ENCODE measurements at regions not wholly inside any gene's neighbourhood (a gene's known extent, or its start where the extent isn't known, plus 50 kb on each side); places are given as distances from the start of the nearest gene placed in this dataset.

GRCh38 chrX:117215683-117216082, 752.9 kb upstream of the CT83 start:
- Histone ChIP-seq H3K4me3 (no peak overlapping the region), H3K36me3 (replicated peaks in 1 of 2) (no peaks in the 10 kb centered on the region), H3K9me3 (replicated peaks in 1 of 3) (no peaks in the 10 kb centered on the region), H3K27me3 (no peaks in the 10 kb centered on the region), H3K27ac (no peak overlapping the region), H3K4me1 (replicated peaks in 1 of 2) (no peaks in the 10 kb centered on the region)
- no peak for TF ChIP-seq CTCF (IDR thresholded peaks at IDR 0.05)
- TF ChIP-seq POLR2A (IDR thresholded peaks at IDR 0.05): no peak
- no peak for DNase-seq
- 60 to 80% (median 76%) methylated on average over 1 of the region's 1 CpG for WGBS, 4 donors
- intact Hi-C loops (cut with DNase I): no loop called here

- intact Hi-C loops (cut with DNase I): no loop called here
- Histone ChIP-seq H3K36me3 (replicated peaks in 1 of 2) (no peaks in the 10 kb centered on the region), H3K27ac (no peak overlapping the region), H3K9me3 (replicated peaks in 1 of 3) (no peaks in the 10 kb centered on the region), H3K4me1 (replicated peaks in 1 of 2) (no peaks in the 10 kb centered on the region), H3K27me3 (no peaks in the 10 kb centered on the region), H3K4me3 (no peak overlapping the region)
- no peak for TF ChIP-seq CTCF (IDR thresholded peaks at IDR 0.05)
- no peak for TF ChIP-seq POLR2A (IDR thresholded peaks at IDR 0.05)
- WGBS, 4 donors: 7 to 43% (median 30%) methylated on average over 3 of the region's 3 CpGs
- DNase-seq: no peak
These were observed 733.7 kb upstream of the CT83 start for GRCh38 chrX:117196481-117196880.

GRCh38 chrX:117147249-117147648, 684.5 kb upstream of the CT83 start:
- peaks cover 6% of the 10 kb centered on the region for H3K27me3 ChIP-seq
- no peaks in the 10 kb centered on the region for H3K4me1 ChIP-seq (replicated peaks in 1 of 2)
- no peaks in the 10 kb centered on the region for H3K36me3 ChIP-seq (replicated peaks in 1 of 2)
- H3K27ac ChIP-seq: no peak overlapping the region
- intact Hi-C loops (cut with DNase I): no loop called here
- H3K9me3 ChIP-seq (replicated peaks in 1 of 3): no peaks in the 10 kb centered on the region
- DNase-seq: no peak
- TF ChIP-seq POLR2A (IDR thresholded peaks at IDR 0.05) (no peak), CTCF (IDR thresholded peaks at IDR 0.05) (no peak)
- no peak overlapping the region for H3K4me3 ChIP-seq

- DNase-seq: no peak
- Histone ChIP-seq H3K9me3 (replicated peaks in 1 of 3) (no peaks in the 10 kb centered on the region), H3K36me3 (replicated peaks in 1 of 2) (no peaks in the 10 kb centered on the region), H3K4me3 (no peak overlapping the region), H3K27ac (no peak overlapping the region), H3K4me1 (replicated peaks in 1 of 2) (no peaks in the 10 kb centered on the region), H3K27me3 (no peaks in the 10 kb centered on the region)
- intact Hi-C loops (cut with DNase I): no loop called here
- TF ChIP-seq CTCF (IDR thresholded peaks at IDR 0.05) (no peak), POLR2A (IDR thresholded peaks at IDR 0.05) (no peak)
- WGBS, 4 donors: 79 to 82% (median 80%) methylated on average over 2 of the region's 2 CpGs
These were observed 675.3 kb upstream of the CT83 start for GRCh38 chrX:117138070-117138469.

All from adrenal gland (tissue), 9 donors.